Vagina (tissue), 2 donors: ENCODE measurements at regions not wholly inside any gene's neighbourhood (a gene's known extent, or its start where the extent isn't known, plus 50 kb on each side); places are given as distances from the start of the nearest gene placed in this dataset. TPM values are rescaled to one million over a fixed set of nuclear protein-coding genes. Genes with fewer than 3 reads are reported as not detected.
"Not testable (repeated sequence)": the region's sequence is repeated elsewhere in the genome, so short reads cannot be mapped to it uniquely, and the experiment has no call there.

Source experiments
- DNase-seq, 2 donors: peaks; one replicate each; pipeline ENCODE4 v3.0.0-alpha.2; 2017; ENCODE audit errors: extremely low spot score in 2 of 2
- H3K27ac ChIP-seq: fragments of 200-600 bp; sonication (generic); one replicate; pipeline ENCODE4 v1.5.1; 2019
- H3K27me3 ChIP-seq: fragments of 200-600 bp; sonication (generic); one replicate; pipeline ENCODE4 v1.5.1; 2019
- H3K36me3 ChIP-seq, 2 donors: fragments of 200-600 bp; sonication (generic); one replicate each; pipeline ENCODE4 v1.5.1; 2017 to 2019
- H3K4me1 ChIP-seq: fragments of 200-600 bp; sonication (generic); one replicate; pipeline ENCODE4 v1.5.1; 2019
- H3K4me3 ChIP-seq, 2 donors: fragments of 200-600 bp; sonication (generic); 1 replicate in 1 of 2; 2 replicates in 1 of 2; pipeline ENCODE4 v1.5.1; 2016 to 2019
- H3K9me3 ChIP-seq: fragments of 200-600 bp; sonication (generic); one replicate; pipeline ENCODE4 v1.5.1; 2019
- intact Hi-C: fragments of 100-400 bp; cut with DNase I; formaldehyde crosslinking; loops from one replicate; pipeline ENCODE4 v1.15.1; 2023
- small RNA-seq: library from RNA; depleted of rRNA; stranded (forward); fragments of <200 nt; gene quantifications from one replicate; pipeline ENCODE3, GENCODE V24; 2016

- H3K27me3 ChIP-seq, H3K4me1 ChIP-seq, intact Hi-C loops, H3K36me3 ChIP-seq, H3K4me3 ChIP-seq, H3K9me3 ChIP-seq, H3K27ac ChIP-seq: not testable (repeated sequence)
- peak in 1 of 2 donors; percentile 6 for DNase-seq
Measured at GRCh38 chr10:133785846-133786602, 159.4 kb upstream of the FRG2B start.

DNA sequence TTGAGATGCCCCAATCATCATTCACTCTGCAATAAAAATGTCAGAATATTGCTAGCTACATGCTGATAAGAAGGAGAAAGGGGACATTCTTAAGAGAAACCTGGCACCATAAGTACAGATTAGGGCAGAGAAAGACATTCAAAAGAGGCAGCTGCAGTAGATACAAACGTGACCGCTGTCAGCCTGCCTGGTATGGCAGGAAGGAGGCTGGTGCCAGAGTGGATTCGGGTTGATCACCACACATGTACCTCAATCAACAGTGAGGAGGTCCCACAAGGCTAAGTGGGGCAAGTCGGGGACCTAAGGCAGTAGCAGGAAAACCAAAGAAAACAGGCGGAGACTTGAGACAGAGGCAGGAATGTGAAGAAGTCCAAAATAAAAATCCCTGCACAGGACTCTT, 158.6 kb upstream of the FRG2B start:
- H3K4me1 ChIP-seq, DNase-seq, H3K27me3 ChIP-seq, H3K27ac ChIP-seq, H3K36me3 ChIP-seq, intact Hi-C loops, H3K9me3 ChIP-seq, H3K4me3 ChIP-seq: not testable (repeated sequence)

DNA sequence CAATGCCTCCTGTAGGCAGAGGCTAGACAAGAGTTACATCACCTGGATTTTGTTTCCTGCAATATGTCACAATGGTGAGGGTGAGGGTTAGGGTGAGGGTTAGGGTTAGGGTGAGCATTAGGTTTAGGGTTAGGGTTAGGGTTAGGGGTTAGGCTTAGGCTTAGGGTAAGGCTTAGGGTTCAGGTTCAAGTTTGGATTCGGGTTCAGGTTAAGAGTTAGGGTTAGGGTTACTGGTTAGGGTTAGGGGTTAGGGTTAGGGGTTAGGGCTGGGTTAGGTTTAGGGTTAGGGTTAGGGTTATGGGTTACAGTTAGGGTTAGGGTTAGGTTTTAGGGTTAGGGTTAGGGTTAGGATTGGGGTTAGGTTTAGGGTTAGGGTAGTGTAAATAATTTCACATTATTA, 138.7 kb upstream of the FRG2B start:
- H3K27ac ChIP-seq, intact Hi-C loops, H3K4me1 ChIP-seq, DNase-seq, H3K4me3 ChIP-seq, H3K36me3 ChIP-seq, H3K27me3 ChIP-seq, H3K9me3 ChIP-seq: not testable (repeated sequence)

DNA sequence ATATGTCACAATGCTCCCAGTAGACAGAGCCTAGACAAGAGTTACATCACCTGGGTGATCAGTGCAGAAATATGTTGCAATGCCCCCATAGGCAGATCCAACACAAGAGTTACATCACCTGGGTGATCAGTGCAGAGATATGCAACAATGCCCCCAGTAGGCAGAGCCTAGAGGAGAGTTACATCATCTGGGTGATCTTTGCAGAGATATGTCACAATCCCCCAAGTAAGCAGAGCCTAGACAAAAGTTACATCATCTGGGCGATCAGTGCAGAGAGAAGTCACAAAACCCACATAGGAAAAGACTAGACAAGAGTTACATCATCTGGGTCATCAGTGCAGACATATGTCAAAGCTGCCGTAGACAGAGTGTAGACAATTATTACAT, 138.2 kb upstream of the FRG2B start:
- DNase-seq, H3K4me1 ChIP-seq, H3K4me3 ChIP-seq, H3K27me3 ChIP-seq, H3K36me3 ChIP-seq, H3K9me3 ChIP-seq, intact Hi-C loops, H3K27ac ChIP-seq: not testable (repeated sequence)

DNA sequence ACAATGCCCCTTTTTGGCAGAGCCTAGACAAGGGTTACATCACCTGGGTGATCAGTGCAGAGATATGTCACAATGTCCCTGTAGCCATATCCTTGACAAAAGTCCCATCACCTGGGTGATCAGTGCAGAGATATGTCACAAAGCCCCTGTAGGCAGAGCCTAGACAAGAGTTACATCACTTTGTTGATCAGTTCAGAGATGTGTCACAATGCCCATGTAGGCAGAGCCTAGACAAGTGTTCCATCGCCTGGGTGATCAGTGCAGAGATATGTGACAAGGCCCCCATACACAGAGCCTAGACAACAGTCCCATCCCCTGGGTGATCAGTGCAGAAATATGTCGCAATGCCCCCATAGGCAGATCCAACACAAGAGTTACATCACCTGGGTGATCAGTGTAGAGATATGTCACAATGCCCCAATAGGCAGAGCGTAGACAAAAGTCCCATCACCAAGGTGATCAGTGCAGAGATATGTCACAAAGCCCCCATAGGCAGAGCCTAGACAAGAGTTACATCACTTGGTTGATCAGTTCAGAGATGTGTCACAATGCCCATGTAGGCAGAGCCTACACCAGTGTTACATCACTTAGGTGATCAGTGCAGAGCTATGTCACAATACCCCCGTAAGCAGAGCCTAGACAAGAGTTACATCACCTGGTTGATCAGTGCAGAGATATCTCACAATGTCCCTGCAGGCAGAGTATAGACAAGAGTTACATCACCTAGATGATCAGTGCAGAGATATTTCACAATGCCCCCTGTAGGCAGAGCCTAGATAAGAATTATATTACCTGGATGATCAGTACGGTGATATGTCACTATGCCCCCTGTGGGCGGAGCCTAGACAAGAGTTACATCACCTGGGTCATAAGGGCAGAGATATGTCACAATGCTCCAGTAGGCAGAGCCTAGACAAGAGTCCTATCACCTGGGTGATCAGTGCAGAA, 137.6 kb upstream of the FRG2B start:
- H3K36me3 ChIP-seq, intact Hi-C loops, H3K4me3 ChIP-seq, H3K4me1 ChIP-seq, H3K9me3 ChIP-seq, H3K27ac ChIP-seq, H3K27me3 ChIP-seq: not testable (repeated sequence)
- DNase-seq: peak; percentile 8 to 34

DNA sequence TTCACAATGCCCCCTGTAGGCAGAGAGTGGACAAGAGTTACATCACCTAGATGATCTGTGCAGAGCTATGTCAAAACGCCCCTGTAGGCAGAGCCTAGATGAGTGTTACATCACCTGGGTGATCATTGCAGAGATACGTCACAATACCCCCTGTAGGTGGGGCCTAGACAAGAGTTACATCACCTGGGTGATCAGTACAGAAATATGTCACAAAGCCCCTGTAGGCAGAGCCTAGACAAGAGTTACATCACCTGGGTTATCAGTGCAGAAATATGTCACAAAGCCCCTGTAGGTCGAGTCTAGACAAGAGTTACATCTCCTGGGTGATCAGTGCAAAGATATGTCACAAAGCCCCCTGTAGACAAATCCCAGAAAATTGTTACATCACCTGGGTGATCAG, 136.6 kb upstream of the FRG2B start:
- H3K4me3 ChIP-seq, H3K27ac ChIP-seq, H3K9me3 ChIP-seq, H3K36me3 ChIP-seq, intact Hi-C loops, DNase-seq, H3K27me3 ChIP-seq, H3K4me1 ChIP-seq: not testable (repeated sequence)

- H3K4me3 ChIP-seq, H3K27ac ChIP-seq, H3K9me3 ChIP-seq, intact Hi-C loops, DNase-seq, H3K36me3 ChIP-seq, H3K4me1 ChIP-seq, H3K27me3 ChIP-seq: not testable (repeated sequence)
Measured at GRCh38 chr10:133753545-133753944, 127.0 kb upstream of the FRG2B start.

Small RNA genes lying in the stretch of these regions (small RNA-seq; reads per million reads assigned to genes)
- not detected for gene BX322534.1
